PC-3 (cell line): ENCODE measurements at regions not wholly inside any gene's neighbourhood (a gene's known extent, or its start where the extent isn't known, plus 50 kb on each side); places are given as distances from the start of the nearest gene placed in this dataset.

Source experiments
- ATAC-seq: fragments of 200-7000 bp; cut with Tn5 transposase; 2 replicates; pipeline ENCODE4 v1.9.1; 2020; ENCODE audit warnings: mild to moderate bottlenecking, moderate library complexity
- BruUV-seq: library from RNA; stranded (reverse); fragments of 400-500 nt; replicated peaks from 2 replicates; lab custom pipeline; 2021; lab: Mats Ljungman, UMichigan
- CTCF ChIA-PET: fragments of 300-600 bp; sonication (Branson Sonifier 250); formaldehyde crosslinking; loops from one replicate; lab custom pipeline; 2022; ENCODE audit warnings: antibody characterized with exemption; lab: Charles Lee
- POLR2A ChIA-PET: fragments of 300-600 bp; sonication (Branson Sonifier 250); formaldehyde crosslinking; loops from one replicate; lab custom pipeline; 2022; ENCODE audit warnings: antibody characterized with exemption; ENCODE audit not compliant: unreplicated experiment; lab: Charles Lee
- DNase-seq: peaks from one replicate; pipeline ENCODE4 v3.0.0-alpha.2; 2015
- H2AFZ ChIP-seq: fragments of 300-600 bp; sonication (generic); 2 replicates; pipeline ENCODE4 v1.6.0; 2016; ENCODE audit warnings: antibody characterized with exemption, low read length
- H3F3A ChIP-seq: fragments of 300-600 bp; sonication (generic); one replicate; pipeline ENCODE4 v1.6.0; 2017; ENCODE audit warnings: antibody characterized with exemption, low read length, control low read depth, mild to moderate bottlenecking; ENCODE audit not compliant: unreplicated experiment
- H3K27ac ChIP-seq: fragments of 300-600 bp; sonication (generic); 2 replicates; pipeline ENCODE4 v1.5.1; 2016; ENCODE audit warnings: mild to moderate bottlenecking, low read length
- H3K27me3 ChIP-seq: fragments of 300-600 bp; sonication (generic); 2 replicates; pipeline ENCODE4 v1.6.1; 2016; ENCODE audit warnings: low read length, mixed read lengths
- H3K36me3 ChIP-seq: fragments of 300-600 bp; sonication (generic); 2 replicates; pipeline ENCODE4 v1.6.1; 2016; ENCODE audit warnings: low read depth, mixed run types, low read length, mixed read lengths
- H3K4me1 ChIP-seq: fragments of 300-600 bp; sonication (generic); 2 replicates; pipeline ENCODE4 v1.5.1; 2016; ENCODE audit warnings: low read length; ENCODE audit not compliant: insufficient read depth
- H3K4me2 ChIP-seq: fragments of 300-600 bp; sonication (generic); 2 replicates; pipeline ENCODE4 v1.6.0; 2016; ENCODE audit warnings: low read length
- H3K4me3 ChIP-seq: fragments of 300-600 bp; sonication (generic); 2 replicates; pipeline ENCODE4 v1.5.1; 2016; ENCODE audit warnings: mild to moderate bottlenecking, low read length, mixed read lengths
- H3K79me2 ChIP-seq: fragments of 300-600 bp; sonication (generic); 2 replicates; pipeline ENCODE4 v1.6.1; 2017; ENCODE audit warnings: low read length, mixed read lengths
- H3K9ac ChIP-seq: fragments of 300-600 bp; sonication (generic); 2 replicates; pipeline ENCODE4 v1.6.0; 2016; ENCODE audit warnings: mild to moderate bottlenecking, low read length
- H3K9me2 ChIP-seq: fragments of 300-600 bp; sonication (generic); replicated peaks from 2 replicates; pipeline ENCODE4 v1.6.1; 2016; ENCODE audit warnings: mixed run types, low read length, mixed read lengths
- H3K9me3 ChIP-seq: fragments of 300-600 bp; sonication (generic); 2 replicates; pipeline ENCODE4 v1.6.1; 2016; ENCODE audit warnings: low read length, mixed read lengths
- H4K20me1 ChIP-seq: fragments of 300-600 bp; sonication (generic); 2 replicates; pipeline ENCODE4 v1.6.1; 2016; ENCODE audit warnings: low read length, mixed read lengths
- CTCF ChIP-seq: fragments of 300-600 bp; sonication (generic); conservative IDR thresholded peaks from 2 replicates; pipeline ENCODE4 v1.5.1; 2017; ENCODE audit warnings: antibody characterized with exemption, low read depth, mild to moderate bottlenecking, low read length
- EZH2 ChIP-seq: fragments of 300-600 bp; sonication (generic); IDR thresholded peaks from one replicate; pipeline ENCODE4 v1.6.1; 2017; ENCODE audit warnings: antibody characterized with exemption, mild to moderate bottlenecking, low read length; ENCODE audit not compliant: unreplicated experiment
- EZH2phosphoT487 ChIP-seq: fragments of 300-600 bp; sonication (generic); IDR thresholded peaks from 2 replicates; pipeline ENCODE4 v1.6.1; 2018; ENCODE audit warnings: mild to moderate bottlenecking, antibody characterized with exemption, low read length, borderline replicate concordance
- intact Hi-C: fragments of 100-400 bp; cut with micrococcal nuclease; formaldehyde crosslinking; loops from 2 replicates; pipeline ENCODE4 v1.9.0; 2023

- Histone ChIP-seq H3K4me1 (no peaks in the 10 kb centered on the region), H2AFZ (no peak overlapping the region), H3K79me2 (no peaks in the 10 kb centered on the region), H3K36me3 (no peaks in the 10 kb centered on the region), H3F3A (no peaks in the 10 kb centered on the region), H3K4me2 (no peak overlapping the region), H3K4me3 (no peak overlapping the region), H3K9me2 (no peaks in the 10 kb centered on the region), H3K27me3 (no peaks in the 10 kb centered on the region), H3K9me3 (no peaks in the 10 kb centered on the region), H4K20me1 (no peaks in the 10 kb centered on the region), H3K9ac (no peak overlapping the region), H3K27ac (no peak overlapping the region)
- TF ChIP-seq CTCF = no peak
- TF ChIP-seq EZH2phosphoT487 = no peak
- TF ChIP-seq EZH2 = no peak
- no peak for ATAC-seq
- no peak for DNase-seq
- ChIA-PET CTCF (no interaction called here), POLR2A (no interaction called here)
- BruUV-seq = no TSS peak
- intact Hi-C loops = no loop called here
Measured at GRCh38 chr2:59733970-59734369, 819.5 kb downstream of the BCL11A start.

DNA sequence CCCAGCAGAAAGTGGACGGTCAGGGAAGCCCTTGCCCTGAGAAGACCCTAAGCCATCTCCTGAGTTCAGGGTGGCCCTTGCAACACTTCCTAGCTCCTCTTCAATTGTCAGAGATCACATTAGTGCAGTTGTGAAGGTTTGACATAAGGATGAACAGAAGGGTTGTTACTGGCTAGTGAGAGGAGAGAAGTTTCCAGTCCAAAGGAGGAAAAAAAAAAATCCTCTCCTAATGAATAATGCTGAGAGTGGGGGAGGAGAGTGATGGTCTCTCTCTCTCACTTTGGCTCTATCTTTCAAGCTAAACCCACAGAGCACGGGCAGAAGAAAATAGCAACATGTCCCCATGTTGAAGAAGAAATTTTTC, 819.9 kb downstream of the BCL11A start:
- no peak overlapping the region for H2AFZ ChIP-seq
- no peak overlapping the region for H3K4me3 ChIP-seq
- no peaks in the 10 kb centered on the region for H3K79me2 ChIP-seq
- no peak for DNase-seq
- no peaks in the 10 kb centered on the region for H3K4me1 ChIP-seq
- no peak overlapping the region for H3K9ac ChIP-seq
- H3F3A ChIP-seq = no peaks in the 10 kb centered on the region
- no peaks in the 10 kb centered on the region for H3K27me3 ChIP-seq
- H3K9me3 ChIP-seq = no peaks in the 10 kb centered on the region
- no peak overlapping the region for H3K27ac ChIP-seq
- intact Hi-C loops = no loop called here
- no peaks in the 10 kb centered on the region for H4K20me1 ChIP-seq
- ChIA-PET POLR2A (no interaction called here), CTCF (no interaction called here)
- BruUV-seq = no TSS peak
- no peaks in the 10 kb centered on the region for H3K36me3 ChIP-seq
- TF ChIP-seq EZH2phosphoT487 (no peak), CTCF (no peak), EZH2 (no peak)
- ATAC-seq = no peak
- no peak overlapping the region for H3K4me2 ChIP-seq
- no peaks in the 10 kb centered on the region for H3K9me2 ChIP-seq

DNA sequence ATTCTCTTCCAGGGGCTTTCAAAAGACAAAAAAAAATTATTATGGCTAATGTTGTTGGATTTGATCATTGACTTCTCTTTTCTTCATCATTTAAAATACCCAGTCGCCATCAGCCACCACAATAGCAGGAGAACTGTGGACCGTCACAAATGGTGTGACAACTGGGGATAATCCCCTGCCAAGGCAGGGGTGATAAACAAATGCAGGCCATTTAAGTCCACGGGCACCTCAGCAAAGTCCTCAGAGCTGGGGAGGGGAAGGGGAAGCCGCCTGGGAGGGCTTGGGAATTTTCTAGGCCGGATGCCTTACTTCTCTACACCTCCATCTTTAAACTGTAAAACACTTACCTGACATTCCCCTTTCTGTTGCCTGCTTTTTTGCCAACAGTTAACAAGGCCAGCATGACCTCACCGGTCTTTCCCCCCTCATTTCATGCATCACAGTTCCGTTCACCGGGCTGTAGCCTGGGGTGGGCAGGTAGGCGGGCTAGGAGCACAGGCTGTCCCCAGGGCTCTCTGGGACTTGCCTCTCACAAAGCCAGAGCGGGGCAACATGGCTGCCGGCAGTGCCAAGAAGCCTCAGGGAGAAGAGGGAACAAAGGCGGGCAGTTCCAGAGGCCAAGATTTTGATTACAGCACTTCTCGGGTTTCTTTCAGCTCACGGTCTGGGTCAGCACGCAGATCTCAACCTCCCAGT, 820.4 kb downstream of the BCL11A start:
- POLR2A ChIA-PET = no interaction called here
- no peak for ATAC-seq
- intact Hi-C loops = no loop called here

More for the DNA sequence above, 820.4 kb downstream of the BCL11A start:
- no TSS peak for BruUV-seq
- no peak for DNase-seq
- H3K4me3 ChIP-seq = no peak overlapping the region
- CTCF ChIA-PET = no interaction called here
- H3K4me2 ChIP-seq = no peak overlapping the region
- no peaks in the 10 kb centered on the region for H4K20me1 ChIP-seq
- no peaks in the 10 kb centered on the region for H3K79me2 ChIP-seq
- no peaks in the 10 kb centered on the region for H3K27me3 ChIP-seq
- H3K9me3 ChIP-seq = no peaks in the 10 kb centered on the region
- no peak overlapping the region for H3K9ac ChIP-seq
- no peaks in the 10 kb centered on the region for H3F3A ChIP-seq
- TF ChIP-seq EZH2phosphoT487 (no peak), CTCF (no peak), EZH2 (no peak)
- H2AFZ ChIP-seq = no peak overlapping the region
- no peaks in the 10 kb centered on the region for H3K4me1 ChIP-seq
- no peaks in the 10 kb centered on the region for H3K36me3 ChIP-seq
- H3K27ac ChIP-seq = no peak overlapping the region
- H3K9me2 ChIP-seq = no peaks in the 10 kb centered on the region
